B cell (primary cell): ENCODE measurements at regions not wholly inside any gene's neighbourhood (a gene's known extent, or its start where the extent isn't known, plus 50 kb on each side); places are given as distances from the start of the nearest gene placed in this dataset.

Experiments
- CTCF ChIP-seq: fragments of 200-600 bp; IDR thresholded peaks from one replicate; pipeline ENCODE4 v1.8.0; 2022; ENCODE audit warnings: antibody characterized with exemption, mild to moderate bottlenecking
- EZH2 ChIP-seq: IDR thresholded peaks from 2 replicates; pipeline ENCODE4 v1.6.1; 2012; ENCODE audit warnings: borderline replicate concordance, low read depth, mild to moderate bottlenecking, moderate library complexity, low read length; ENCODE audit not compliant: insufficient read depth, poor library complexity, severe bottlenecking

GRCh38 chr6:169371344-169372127, 117.9 kb upstream of the THBS2 start:
- no peak for TF ChIP-seq CTCF
- TF ChIP-seq EZH2 = no peak
